NCI-H146 (cell line): ENCODE measurements at regions not wholly inside any gene's neighbourhood (a gene's known extent, or its start where the extent isn't known, plus 50 kb on each side); places are given as distances from the start of the nearest gene placed in this dataset.

Experiments
- DNase-seq: peaks from one replicate; lab custom pipeline; 2025; lab: John Stamatoyannopoulos, UW

DNA sequence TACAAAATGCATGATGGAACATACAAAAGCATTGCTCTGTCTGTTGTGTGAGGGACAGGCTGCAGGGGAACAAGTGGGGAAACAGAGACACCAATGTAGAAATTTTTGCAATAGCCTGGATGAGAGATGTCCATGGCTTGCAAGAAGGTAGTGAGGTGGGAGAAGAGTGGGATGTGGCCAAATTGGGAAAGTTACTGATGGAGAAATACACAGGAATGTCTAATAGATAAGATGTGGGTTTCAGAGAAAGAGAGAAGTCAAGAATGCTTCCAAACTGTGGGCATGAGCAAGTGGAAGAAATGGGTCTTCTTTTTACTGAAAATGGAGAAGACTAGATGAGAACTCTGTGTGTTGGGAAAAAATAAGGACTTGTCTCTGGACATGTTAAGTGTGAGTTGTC is 592.7 kb downstream of the TNS3 start:
- DNase-seq: no peak

DNA sequence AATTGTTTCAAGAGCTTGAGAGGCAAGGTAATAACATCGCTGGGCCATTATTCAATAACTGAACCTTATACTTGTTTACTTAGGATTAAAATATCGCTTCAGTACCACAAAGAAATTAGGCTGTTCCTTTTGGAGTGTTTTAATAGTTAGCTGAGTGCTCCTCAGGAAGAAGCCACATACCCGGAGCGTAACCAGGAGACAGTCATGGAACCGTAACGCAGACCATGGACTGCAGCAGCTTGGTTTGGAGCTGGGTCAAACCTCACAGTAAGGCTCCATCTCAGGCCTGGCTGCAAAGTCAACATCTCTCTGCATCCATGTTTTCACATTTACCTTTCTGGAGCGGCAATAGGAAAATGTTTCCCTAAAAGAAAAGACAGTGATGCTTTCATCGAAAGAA is 599.0 kb downstream of the TNS3 start:
- DNase-seq: no peak

- DNase-seq: no peak
Measured at GRCh38 chr7:46979439-46979838, 602.5 kb downstream of the TNS3 start.

GRCh38 chr7:46975493-46975892 is 606.4 kb downstream of the TNS3 start:
- no peak for DNase-seq

- no peak for DNase-seq
Measured at GRCh38 chr7:46972205-46972604, 609.7 kb downstream of the TNS3 start.

GRCh38 chr7:46970476-46970875 is 611.4 kb downstream of the TNS3 start:
- DNase-seq: no peak

GRCh38 chr7:46970131-46970430 is 611.8 kb downstream of the TNS3 start:
- no peak for DNase-seq

- DNase-seq: no peak
Measured at GRCh38 chr7:46969303-46970130, 612.4 kb downstream of the TNS3 start.

- DNase-seq: no peak
Measured at GRCh38 chr7:46968003-46968402, 613.9 kb downstream of the TNS3 start.

DNA sequence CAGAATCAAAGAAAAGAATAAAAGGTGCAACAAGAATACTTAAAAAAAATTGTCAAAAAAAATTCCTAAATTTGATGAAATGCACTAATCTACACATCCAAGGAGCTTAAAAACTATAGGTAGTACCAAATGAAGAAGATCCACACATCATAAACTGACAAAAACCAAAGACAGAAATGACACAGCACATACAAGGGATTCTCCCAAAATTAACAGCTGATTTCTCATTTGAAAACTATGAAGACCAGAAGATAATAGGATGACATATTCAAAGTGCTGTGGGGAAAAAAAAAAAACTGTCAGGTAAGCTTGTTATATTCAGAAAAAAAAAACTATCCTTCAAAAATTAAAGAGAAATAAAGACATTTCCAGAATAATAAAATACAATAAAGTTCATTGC is 618.2 kb downstream of the TNS3 start:
- no peak for DNase-seq

DNA sequence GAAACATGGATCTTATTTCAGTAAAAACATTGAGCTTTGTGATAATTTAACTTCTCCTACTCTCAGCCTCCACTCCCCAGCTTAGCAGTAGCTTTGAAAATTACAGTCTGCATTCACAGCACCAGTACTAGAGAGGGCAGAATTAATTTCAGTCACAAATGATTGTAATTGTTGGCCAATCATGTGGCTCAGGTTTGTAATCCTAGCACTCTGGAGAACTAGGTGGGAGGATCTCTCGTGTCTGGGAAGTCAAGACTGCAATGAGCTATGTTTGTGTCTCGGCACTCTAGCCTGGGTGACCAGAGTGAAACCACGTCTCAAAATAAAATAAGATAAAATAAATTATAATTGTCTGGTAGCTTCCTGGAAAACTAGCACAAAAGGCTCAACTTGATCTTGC is 620.9 kb downstream of the TNS3 start:
- DNase-seq: no peak

DNA sequence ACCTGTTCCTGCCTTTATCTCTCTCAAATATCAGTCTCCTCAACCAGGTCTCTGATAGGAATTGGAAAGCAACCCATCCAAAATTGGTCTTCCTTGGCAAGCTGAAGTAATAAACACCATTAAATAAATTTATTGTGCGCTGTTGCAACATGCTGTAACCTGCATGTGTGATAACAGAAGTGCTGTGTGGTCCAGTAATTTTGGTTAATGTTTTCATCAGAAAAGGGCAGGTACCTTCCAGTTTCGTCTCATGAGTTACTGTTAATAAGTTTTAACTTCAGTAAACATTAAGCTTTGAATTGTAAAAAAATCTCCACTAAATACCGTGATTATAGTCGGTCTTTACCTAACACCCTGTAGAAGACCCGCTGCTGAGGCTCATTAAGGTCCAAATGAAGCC is 624.7 kb downstream of the TNS3 start:
- no peak for DNase-seq

DNA sequence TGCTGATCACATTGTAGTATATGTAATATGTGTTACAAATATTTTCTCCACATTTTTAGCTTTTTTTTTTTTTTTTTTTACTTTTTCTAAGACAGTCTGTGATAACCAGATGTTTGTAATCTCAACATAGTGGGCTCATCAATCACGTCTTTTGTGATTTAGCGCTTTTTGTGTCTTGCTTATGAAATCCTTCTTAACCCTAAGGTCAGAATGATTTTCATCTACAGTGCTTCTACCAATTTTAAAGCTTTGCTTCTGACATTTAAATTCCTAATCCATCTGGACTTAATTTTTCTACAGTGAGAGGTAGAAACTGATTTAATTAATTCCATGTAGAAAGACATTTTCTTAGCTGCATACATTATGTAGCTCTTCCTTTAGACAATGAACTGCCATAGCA is 626.4 kb downstream of the TNS3 start:
- no peak for DNase-seq

DNA sequence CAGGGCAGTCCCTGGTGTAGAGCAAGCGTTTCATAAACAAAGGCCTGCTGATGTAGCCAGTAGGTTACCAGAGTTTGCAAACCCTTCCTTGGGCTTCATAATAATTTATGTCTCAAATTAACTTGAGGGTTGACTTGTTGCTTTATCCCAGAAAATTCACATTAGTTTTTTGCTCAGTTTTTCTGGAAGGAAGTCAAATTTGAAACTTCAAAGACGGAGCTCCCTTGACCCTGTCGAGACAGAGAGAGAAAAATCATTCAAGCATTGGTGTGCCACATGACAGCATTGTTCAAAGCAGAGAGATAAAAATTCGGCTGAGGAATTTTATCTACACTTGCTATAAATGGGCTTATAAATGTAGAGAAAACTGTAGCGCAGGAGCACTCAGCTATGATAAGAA is 627.7 kb downstream of the TNS3 start:
- DNase-seq: no peak

GRCh38 chr7:46953008-46953407 is 628.9 kb downstream of the TNS3 start:
- DNase-seq: no peak

DNA sequence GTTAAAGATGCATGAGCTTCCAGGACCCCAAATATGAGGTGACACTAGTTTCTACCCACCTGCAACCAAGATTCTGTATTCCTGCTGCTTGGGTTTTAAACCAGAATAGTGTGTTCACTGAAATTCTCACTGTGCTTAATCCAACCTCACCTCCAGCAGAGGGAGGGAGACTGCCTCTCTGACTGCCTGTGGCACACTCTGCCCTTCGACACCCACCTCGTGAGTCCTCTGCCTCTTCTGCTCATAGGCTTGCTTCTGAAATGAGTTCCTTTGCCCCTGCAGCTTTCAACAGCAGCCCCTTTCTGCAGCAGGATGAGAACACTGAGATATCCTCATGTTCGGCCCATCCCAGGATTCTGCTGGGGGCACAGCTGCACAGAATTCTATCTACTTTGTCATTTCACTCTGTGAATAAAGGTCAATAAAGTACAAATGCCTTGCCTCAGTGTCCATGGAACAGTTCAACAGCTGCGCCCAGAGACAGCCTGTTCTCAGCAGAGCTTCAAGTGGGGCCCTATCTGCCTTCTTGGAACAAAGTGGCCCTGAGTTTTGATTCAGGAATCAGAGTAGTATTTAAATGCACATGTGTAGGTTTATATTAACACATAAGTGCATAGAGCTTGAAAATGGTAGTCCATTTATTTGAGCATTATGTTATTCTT is 632.5 kb downstream of the TNS3 start:
- DNase-seq: no peak

DNA sequence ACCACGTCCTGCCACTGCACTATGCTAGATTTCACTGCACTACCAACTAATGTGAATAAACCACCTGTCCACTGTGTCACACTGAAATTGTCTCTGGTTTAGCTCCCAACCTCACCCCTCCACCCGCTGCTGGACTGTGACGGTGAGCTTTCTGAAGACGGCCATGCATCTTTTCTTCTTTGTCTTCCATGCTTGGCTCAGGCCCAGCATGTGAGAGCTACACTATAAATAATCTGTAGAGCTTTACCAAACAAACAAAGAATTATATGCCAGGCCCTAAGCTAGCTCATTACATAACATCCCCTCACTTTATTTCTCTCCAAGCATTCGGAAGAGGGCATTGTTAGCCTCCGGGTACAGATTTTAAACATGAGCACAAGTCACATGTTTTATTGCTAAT is 633.2 kb downstream of the TNS3 start:
- DNase-seq: no peak

GRCh38 chr7:46945328-46945727 is 636.6 kb downstream of the TNS3 start:
- no peak for DNase-seq

- no peak for DNase-seq
Measured at GRCh38 chr7:46943996-46944395, 637.9 kb downstream of the TNS3 start.

DNA sequence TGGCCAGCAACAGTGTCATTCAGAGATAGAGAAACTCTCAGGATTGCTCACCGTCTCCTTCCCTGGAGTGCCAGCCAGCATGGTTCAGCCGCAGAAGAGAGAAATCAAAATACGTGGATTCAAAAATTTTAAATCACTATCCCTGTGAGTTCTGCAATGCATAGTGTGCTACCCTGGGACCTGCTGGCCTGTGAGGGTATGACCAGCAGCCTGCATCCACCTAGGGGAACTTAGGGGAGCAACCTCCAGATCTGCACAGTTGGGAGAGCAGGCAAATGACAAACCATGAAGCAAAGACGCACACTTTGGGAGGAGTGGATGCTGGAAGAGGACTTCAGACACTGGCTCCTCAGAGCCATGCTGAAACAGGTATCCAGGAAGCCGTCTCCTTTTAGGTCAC is 639.3 kb downstream of the TNS3 start:
- no peak for DNase-seq

- no peak for DNase-seq
Measured at GRCh38 chr7:46940178-46940577, 641.7 kb downstream of the TNS3 start.

GRCh38 chr7:46939558-46939957 is 642.4 kb downstream of the TNS3 start:
- DNase-seq: no peak

DNA sequence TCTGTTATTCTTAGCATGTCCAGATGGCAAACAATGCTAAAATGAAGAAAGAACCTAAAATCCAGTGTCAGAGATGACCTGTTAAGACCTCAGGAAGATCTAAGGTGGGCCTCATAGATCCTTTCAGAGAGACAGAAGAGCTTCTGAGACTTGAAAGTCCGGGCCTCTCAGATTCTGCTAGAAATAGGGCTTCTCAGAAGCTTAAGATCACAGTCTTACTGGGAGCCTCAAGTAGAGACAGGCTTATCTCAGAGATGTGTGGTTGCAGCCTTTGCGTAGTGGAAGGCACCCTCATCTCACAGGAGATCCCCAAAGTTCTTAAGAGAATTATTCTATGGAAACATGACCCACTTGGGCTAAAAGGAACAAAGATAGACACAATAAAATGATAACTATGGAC is 642.8 kb downstream of the TNS3 start:
- DNase-seq: no peak

DNA sequence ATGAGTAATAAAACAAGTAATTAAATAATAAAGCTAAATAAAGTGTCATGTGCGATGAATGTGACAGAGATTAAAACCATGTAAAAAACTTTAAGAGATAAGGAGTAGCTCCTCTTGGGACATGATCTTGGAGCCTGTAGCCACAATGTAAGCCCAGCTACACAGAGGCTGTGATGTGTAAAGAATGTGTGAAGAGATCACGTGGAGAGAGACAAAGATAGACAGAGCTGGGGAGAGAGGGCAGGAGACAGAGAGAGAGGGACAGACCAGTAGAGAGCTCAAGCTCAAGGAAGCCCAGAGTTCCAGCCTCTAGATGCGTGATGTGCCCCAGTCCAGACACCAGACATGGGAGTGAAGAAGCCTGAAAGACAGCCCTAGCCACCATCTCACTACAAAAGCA is 644.1 kb downstream of the TNS3 start:
- no peak for DNase-seq
